Smooth muscle cell (in vitro differentiated cells): ENCODE measurements at regions not wholly inside any gene's neighbourhood (a gene's known extent, or its start where the extent isn't known, plus 50 kb on each side); places are given as distances from the start of the nearest gene placed in this dataset.
A peak's percentile ranks its signal among the peaks of the same experiment; 100 is the strongest.

Experiments
- DNase-seq: peaks from one replicate; lab custom pipeline; 2025; ENCODE audit not compliant: unreplicated experiment; lab: John Stamatoyannopoulos, UW
- H2AFZ ChIP-seq: fragments of 200-600 bp; sonication (generic); 2 replicates; pipeline ENCODE4 v1.6.0; 2016; ENCODE audit warnings: antibody characterized with exemption, low read depth, mild to moderate bottlenecking
- H3F3A ChIP-seq: fragments of 200-600 bp; sonication (generic); 2 replicates; pipeline ENCODE4 v1.6.0; 2017; ENCODE audit warnings: antibody characterized with exemption, low read depth
- H3K27ac ChIP-seq: fragments of 200-600 bp; sonication (generic); 2 replicates; pipeline ENCODE4 v1.5.1; 2016; ENCODE audit warnings: low read depth, mild to moderate bottlenecking
- H3K27me3 ChIP-seq: fragments of 200-600 bp; sonication (generic); 2 replicates; pipeline ENCODE4 v1.6.1; 2016; ENCODE audit warnings: low read depth, mild to moderate bottlenecking
- H3K36me3 ChIP-seq: fragments of 200-600 bp; sonication (generic); 2 replicates; pipeline ENCODE4 v1.5.1; 2016; ENCODE audit warnings: low read depth
- H3K4me1 ChIP-seq: fragments of 200-600 bp; sonication (generic); 2 replicates; pipeline ENCODE4 v1.5.1; 2016; ENCODE audit warnings: low read depth
- H3K4me2 ChIP-seq: fragments of 200-600 bp; sonication (generic); 2 replicates; pipeline ENCODE4 v1.6.0; 2016; ENCODE audit warnings: mild to moderate bottlenecking
- H3K4me3 ChIP-seq: fragments of 200-600 bp; sonication (generic); 2 replicates; pipeline ENCODE4 v1.5.1; 2016; ENCODE audit warnings: mild to moderate bottlenecking
- H3K79me2 ChIP-seq: fragments of 200-600 bp; sonication (generic); 2 replicates; pipeline ENCODE4 v1.6.0; 2016; ENCODE audit warnings: low read depth, mild to moderate bottlenecking
- H3K9ac ChIP-seq: fragments of 200-600 bp; sonication (generic); 2 replicates; pipeline ENCODE4 v1.6.0; 2016; ENCODE audit warnings: low read depth
- H3K9me3 ChIP-seq: fragments of 200-600 bp; sonication (generic); replicated peaks from 2 replicates; pipeline ENCODE4 v1.5.1; 2016; ENCODE audit warnings: low read depth
- H4K20me1 ChIP-seq: fragments of 200-600 bp; sonication (generic); 2 replicates; pipeline ENCODE4 v1.6.0; 2016; ENCODE audit warnings: low read depth
- WGBS: methylation state at CpG from one replicate; pipeline ENCODE4 v1.1.7; 2016; ENCODE audit warnings: low lambda C conversion rate; 5-methylcytosine and 5-hydroxymethylcytosine counted together
- TF ChIP-seq, protein P1 (sequence below): fragments of 200-600 bp; sonication (generic); IDR thresholded peaks from 2 replicates; pipeline ENCODE4 v1.5.1; 2017; ENCODE audit warnings: borderline replicate concordance, mild to moderate bottlenecking, antibody characterized with exemption; ENCODE audit not compliant: insufficient read depth, poor library complexity, severe bottlenecking

DNA sequence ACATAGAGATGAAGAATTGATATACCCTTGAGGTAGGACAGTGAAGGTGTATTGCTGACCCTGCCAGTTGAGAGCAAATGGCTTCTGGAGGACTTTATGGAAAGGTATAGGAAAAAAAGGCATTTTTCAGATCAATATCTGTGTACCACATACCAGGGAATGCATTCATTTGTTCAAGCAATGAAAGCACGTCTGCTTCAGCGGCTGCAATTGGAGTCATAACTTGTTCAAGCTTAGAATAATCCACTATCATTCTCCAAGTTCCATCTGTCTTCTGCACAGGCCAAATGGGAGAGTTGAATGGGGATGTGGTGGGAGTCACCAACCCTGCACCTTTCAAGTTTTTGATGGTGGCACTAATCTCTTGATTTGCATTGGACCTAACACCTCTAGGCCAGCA is 249.6 kb upstream of the PTER start:
- Histone ChIP-seq H3K36me3 (no peaks in the 10 kb centered on the region), H3K9me3 (no peaks in the 10 kb centered on the region), H3K79me2 (no peaks in the 10 kb centered on the region), H2AFZ (no peak overlapping the region), H3K9ac (no peak overlapping the region), H3K27ac (no peak overlapping the region), H3K4me1 (no peaks in the 10 kb centered on the region), H3K4me3 (no peak overlapping the region), H3F3A (no peaks in the 10 kb centered on the region), H3K27me3 (no peaks in the 10 kb centered on the region), H3K4me2 (no peak overlapping the region), H4K20me1 (no peaks in the 10 kb centered on the region)
- no peak for DNase-seq
- 87% methylated on average over 2 of the region's 2 CpGs for WGBS
- TF ChIP-seq, protein P1, sequence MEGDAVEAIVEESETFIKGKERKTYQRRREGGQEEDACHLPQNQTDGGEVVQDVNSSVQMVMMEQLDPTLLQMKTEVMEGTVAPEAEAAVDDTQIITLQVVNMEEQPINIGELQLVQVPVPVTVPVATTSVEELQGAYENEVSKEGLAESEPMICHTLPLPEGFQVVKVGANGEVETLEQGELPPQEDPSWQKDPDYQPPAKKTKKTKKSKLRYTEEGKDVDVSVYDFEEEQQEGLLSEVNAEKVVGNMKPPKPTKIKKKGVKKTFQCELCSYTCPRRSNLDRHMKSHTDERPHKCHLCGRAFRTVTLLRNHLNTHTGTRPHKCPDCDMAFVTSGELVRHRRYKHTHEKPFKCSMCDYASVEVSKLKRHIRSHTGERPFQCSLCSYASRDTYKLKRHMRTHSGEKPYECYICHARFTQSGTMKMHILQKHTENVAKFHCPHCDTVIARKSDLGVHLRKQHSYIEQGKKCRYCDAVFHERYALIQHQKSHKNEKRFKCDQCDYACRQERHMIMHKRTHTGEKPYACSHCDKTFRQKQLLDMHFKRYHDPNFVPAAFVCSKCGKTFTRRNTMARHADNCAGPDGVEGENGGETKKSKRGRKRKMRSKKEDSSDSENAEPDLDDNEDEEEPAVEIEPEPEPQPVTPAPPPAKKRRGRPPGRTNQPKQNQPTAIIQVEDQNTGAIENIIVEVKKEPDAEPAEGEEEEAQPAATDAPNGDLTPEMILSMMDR: no peak

DNA sequence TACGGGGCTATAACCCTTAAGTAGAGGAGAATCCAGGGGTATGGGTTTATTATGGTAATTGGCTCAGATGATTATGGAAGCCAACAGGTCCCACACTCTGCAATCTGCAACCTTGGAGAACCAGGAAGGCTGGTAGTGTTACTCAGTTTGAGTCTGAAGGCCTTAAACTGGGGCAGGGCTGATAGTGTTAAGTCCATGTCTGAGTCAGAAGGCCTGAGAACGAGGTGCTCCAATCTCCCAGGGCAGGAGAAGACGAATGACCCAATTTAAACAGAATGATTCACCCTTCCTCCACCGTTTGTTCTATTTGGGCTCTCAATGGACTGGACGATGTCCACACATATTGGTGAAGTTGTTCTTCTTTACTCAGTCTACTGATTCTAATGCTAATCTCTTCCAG is 244.5 kb upstream of the PTER start:
- H4K20me1 ChIP-seq: no peaks in the 10 kb centered on the region
- H3K79me2 ChIP-seq: no peaks in the 10 kb centered on the region
- whole genome bisulfite sequencing: 29% methylated on average over 5 of the region's 5 CpGs
- H3K4me2 ChIP-seq: peak overlapping the region; percentile 23
- TF ChIP-seq, protein P1: no peak
- H3K4me3 ChIP-seq: no peak overlapping the region
- H3K4me1 ChIP-seq: no peaks in the 10 kb centered on the region
- no peak for DNase-seq
- H3F3A ChIP-seq: no peaks in the 10 kb centered on the region
- H3K27ac ChIP-seq: peak overlapping the region; percentile 60
- no peaks in the 10 kb centered on the region for H3K9me3 ChIP-seq
- H3K9ac ChIP-seq: no peak overlapping the region
- H3K27me3 ChIP-seq: no peaks in the 10 kb centered on the region
- H3K36me3 ChIP-seq: no peaks in the 10 kb centered on the region
- no peak overlapping the region for H2AFZ ChIP-seq

DNA sequence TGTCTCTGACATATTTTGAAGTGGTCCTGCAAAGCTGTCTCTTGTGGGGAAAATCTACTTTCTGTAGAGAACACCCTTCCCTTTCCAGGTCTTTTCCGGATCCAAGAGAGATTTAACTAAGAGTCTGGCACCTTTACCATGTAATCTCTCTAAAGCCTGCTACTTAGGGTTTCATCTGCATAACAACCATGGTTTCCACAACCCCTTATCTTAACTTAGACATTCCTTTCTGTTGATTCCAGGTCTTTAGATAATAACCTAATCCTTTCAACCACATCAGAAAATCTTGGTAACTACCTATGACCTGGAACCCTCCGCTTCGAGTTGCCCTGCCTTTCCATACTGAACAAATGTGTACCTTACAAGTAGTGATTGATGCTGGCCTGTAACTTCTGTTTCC is 243.6 kb upstream of the PTER start:
- 41% methylated on average over 3 of the region's 3 CpGs for WGBS
- no peaks in the 10 kb centered on the region for H3K4me1 ChIP-seq
- no peaks in the 10 kb centered on the region for H3F3A ChIP-seq

DNA sequence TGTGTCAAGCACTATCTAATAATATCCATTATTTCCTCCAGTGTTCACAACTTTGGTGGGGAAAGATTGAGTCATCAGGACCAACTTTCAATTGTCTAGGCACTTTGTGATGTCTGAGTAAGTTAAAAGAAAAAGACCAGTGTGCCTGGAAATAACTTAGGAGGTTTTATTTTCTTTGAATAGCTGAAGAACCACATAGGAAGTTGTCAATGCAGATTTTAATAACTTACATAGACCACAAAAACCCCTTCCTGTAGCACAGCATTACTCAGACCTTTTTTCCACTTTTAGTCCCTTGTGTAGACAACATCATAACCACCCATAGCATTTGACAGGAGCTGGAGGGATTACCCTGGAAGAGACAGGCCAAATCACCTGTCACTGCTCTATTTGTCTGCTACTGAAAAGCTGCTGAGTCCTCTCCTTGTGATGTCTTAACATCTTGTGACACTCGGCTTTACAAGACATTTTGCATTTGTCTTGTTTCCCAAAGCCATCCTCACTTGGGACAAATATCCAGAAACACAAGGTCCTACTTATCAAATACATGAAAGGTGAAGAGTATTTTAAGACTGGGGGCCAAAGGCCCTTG is 241.5 kb upstream of the PTER start:
- no peak for DNase-seq
- Histone ChIP-seq H3K9me3 (no peaks in the 10 kb centered on the region), H3K4me2 (no peak overlapping the region), H3K36me3 (no peaks in the 10 kb centered on the region), H3F3A (no peaks in the 10 kb centered on the region), H4K20me1 (no peaks in the 10 kb centered on the region), H3K4me1 (no peaks in the 10 kb centered on the region), H3K9ac (no peak overlapping the region), H3K27ac (no peak overlapping the region), H2AFZ (no peak overlapping the region), H3K4me3 (no peak overlapping the region), H3K79me2 (no peaks in the 10 kb centered on the region), H3K27me3 (no peaks in the 10 kb centered on the region)
- 70% methylated on average over 1 of the region's 1 CpG for WGBS
- TF ChIP-seq, protein P1: no peak

More for the DNA sequence above, 243.6 kb upstream of the PTER start:
- Histone ChIP-seq H3K4me3 (no peak overlapping the region), H4K20me1 (no peaks in the 10 kb centered on the region), H3K9ac (no peak overlapping the region), H3K79me2 (no peaks in the 10 kb centered on the region), H3K27me3 (no peaks in the 10 kb centered on the region), H3K27ac (peak overlapping the region; percentile 60), H3K4me2 (no peak overlapping the region), H3K9me3 (no peaks in the 10 kb centered on the region), H3K36me3 (no peaks in the 10 kb centered on the region), H2AFZ (no peak overlapping the region)
- TF ChIP-seq, protein P1: no peak
- no peak for DNase-seq
